HG03354 (cell line): ENCODE measurements at regions not wholly inside any gene's neighbourhood (a gene's known extent, or its start where the extent isn't known, plus 50 kb on each side); places are given as distances from the start of the nearest gene placed in this dataset.

Source experiments
- ATAC-seq: cut with Tn5 transposase; IDR thresholded peaks from one replicate; pipeline ENCODE4 v1.9.1; 2021; ENCODE audit warnings: mild to moderate bottlenecking; ENCODE audit not compliant: unreplicated experiment, poor library complexity, severe bottlenecking

- ATAC-seq = no peak
These were observed 657.9 kb downstream of the SLITRK5 start for GRCh38 chr13:88329066-88329465.

GRCh38 chr13:88339271-88339741, 668.1 kb downstream of the SLITRK5 start:
- ATAC-seq = no peak

- no peak for ATAC-seq
These were observed 674.1 kb downstream of the SLITRK5 start for GRCh38 chr13:88345171-88345847.

- ATAC-seq = no peak
These were observed 689.6 kb downstream of the SLITRK5 start for GRCh38 chr13:88360761-88361160.

- no peak for ATAC-seq
These were observed 698.7 kb downstream of the SLITRK5 start for GRCh38 chr13:88369866-88370265.

- no peak for ATAC-seq
These were observed 705.7 kb downstream of the SLITRK5 start for GRCh38 chr13:88376760-88377388.

- ATAC-seq = no peak
These were observed 706.7 kb downstream of the SLITRK5 start for GRCh38 chr13:88377852-88378251.

- no peak for ATAC-seq
These were observed 713.4 kb downstream of the SLITRK5 start for GRCh38 chr13:88384542-88384941.

- ATAC-seq = no peak
These were observed 724.6 kb downstream of the SLITRK5 start for GRCh38 chr13:88395804-88396203.

- ATAC-seq = no peak
These were observed 740.5 kb downstream of the SLITRK5 start for GRCh38 chr13:88411696-88412095.

- no peak for ATAC-seq
These were observed 746.6 kb downstream of the SLITRK5 start for GRCh38 chr13:88417801-88418200.

GRCh38 chr13:88424463-88424862, 753.3 kb downstream of the SLITRK5 start:
- ATAC-seq = no peak

- ATAC-seq = no peak
These were observed 755.5 kb downstream of the SLITRK5 start for GRCh38 chr13:88426661-88427060.

- ATAC-seq = no peak
These were observed 758.7 kb downstream of the SLITRK5 start for GRCh38 chr13:88429862-88430261.

GRCh38 chr13:88434953-88435352, 763.8 kb downstream of the SLITRK5 start:
- ATAC-seq = no peak

GRCh38 chr13:88436974-88437373, 765.8 kb downstream of the SLITRK5 start:
- ATAC-seq = no peak

- no peak for ATAC-seq
These were observed 779.3 kb downstream of the SLITRK5 start for GRCh38 chr13:88450515-88450914.

- ATAC-seq = no peak
These were observed 785.0 kb downstream of the SLITRK5 start for GRCh38 chr13:88456151-88456550.

GRCh38 chr13:88459331-88459730, 788.2 kb downstream of the SLITRK5 start:
- no peak for ATAC-seq

- no peak for ATAC-seq
These were observed 790.3 kb downstream of the SLITRK5 start for GRCh38 chr13:88461272-88462009.

- no peak for ATAC-seq
These were observed 793.7 kb downstream of the SLITRK5 start for GRCh38 chr13:88464851-88465250.
